Uterus (tissue), 3 donors: ENCODE measurements at regions not wholly inside any gene's neighbourhood (a gene's known extent, or its start where the extent isn't known, plus 50 kb on each side); places are given as distances from the start of the nearest gene placed in this dataset.

ENCODE experiments used
- DNase-seq, 2 donors: peaks; one replicate each; pipeline ENCODE4 v3.0.0-alpha.2; 2019 to 2020
- H3K27ac ChIP-seq, 2 donors: fragments of 200-600 bp; sonication (generic); 1 replicate in 1 of 2; 2 replicates in 1 of 2; pipeline ENCODE4 v1.5.1; 2016 to 2018
- H3K27me3 ChIP-seq, 2 donors: fragments of 200-600 bp; sonication (generic); one replicate each; pipeline ENCODE4 v1.5.1; 2018 to 2019; ENCODE audit warnings: control low read depth in 1 of 2
- H3K36me3 ChIP-seq, 2 donors: fragments of 200-600 bp; sonication (generic); one replicate each; pipeline ENCODE4 v1.5.1; 2019; ENCODE audit warnings: control low read depth in 1 of 2
- H3K4me1 ChIP-seq, 2 donors: fragments of 200-600 bp; sonication (generic); one replicate each; pipeline ENCODE4 v1.5.1; 2018 to 2019; ENCODE audit warnings: control low read depth in 1 of 2
- H3K4me3 ChIP-seq, 2 donors: fragments of 200-600 bp; sonication (generic); 1 replicate in 1 of 2; 2 replicates in 1 of 2; pipeline ENCODE4 v1.5.1; 2018 to 2019; ENCODE audit warnings: mild to moderate bottlenecking in 1 of 2
- H3K9me3 ChIP-seq, 2 donors: fragments of 200-600 bp; sonication (generic); one replicate each; pipeline ENCODE4 v1.5.1; 2019; ENCODE audit warnings: control low read depth in 1 of 2
- POLR2A ChIP-seq, 2 donors: fragments of 450-650 bp; IDR thresholded peaks; one replicate each; pipeline ENCODE4 v1.6.1; 2016; ENCODE audit warnings: antibody characterized with exemption in 2 of 2, mild to moderate bottlenecking in 1 of 2, moderate library complexity in 1 of 2
- intact Hi-C: fragments of 100-400 bp; cut with DNase I; formaldehyde crosslinking; loops from one replicate; pipeline ENCODE4 v1.15.1; 2023; ENCODE audit warnings: low total_unique reads
- TF ChIP-seq, protein P1 (sequence below), 4 experiments: fragments of 200-600 bp in 2 of 4; fragments of 450-650 bp in 2 of 4; sonication (generic) in 2 of 4; IDR thresholded peaks; one replicate each; pipeline ENCODE4 v1.5.1; 2016 to 2019; ENCODE audit warnings: antibody characterized with exemption in 4 of 4, mild to moderate bottlenecking in 2 of 4, moderate library complexity in 1 of 4
- donor health status: DM: yes; HTN: yes; CAD: no.

DNA sequence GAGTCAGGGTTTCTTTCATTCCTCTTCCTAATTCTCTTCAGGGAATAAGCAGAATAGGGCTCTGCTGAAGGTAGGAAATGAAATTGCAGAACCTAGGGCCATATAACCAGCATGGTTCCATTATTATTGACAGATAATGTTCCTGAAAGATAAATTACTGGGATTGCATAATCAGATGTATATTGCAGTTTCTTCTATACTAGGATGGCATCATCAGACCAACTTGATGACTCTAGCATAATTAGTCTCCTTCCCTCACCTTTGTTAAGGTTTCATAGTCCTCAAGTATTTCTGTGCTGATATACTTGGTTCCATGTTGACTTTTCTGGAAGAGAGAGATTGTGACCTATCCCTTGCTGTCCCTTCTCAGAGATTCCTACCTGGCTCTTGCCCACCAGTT, 492.3 kb upstream of the LCORL start:
- H3K27me3 ChIP-seq, result no peaks in the 10 kb centered on the region
- no peak overlapping the region for H3K4me3 ChIP-seq
- H3K4me1 ChIP-seq, result no peaks in the 10 kb centered on the region
- H3K36me3 ChIP-seq, result no peaks in the 10 kb centered on the region
- no peak overlapping the region for H3K27ac ChIP-seq
- DNase-seq, result no peak
- TF ChIP-seq POLR2A (IDR thresholded peaks at IDR 0.05), result no peak
- TF ChIP-seq, protein P1, sequence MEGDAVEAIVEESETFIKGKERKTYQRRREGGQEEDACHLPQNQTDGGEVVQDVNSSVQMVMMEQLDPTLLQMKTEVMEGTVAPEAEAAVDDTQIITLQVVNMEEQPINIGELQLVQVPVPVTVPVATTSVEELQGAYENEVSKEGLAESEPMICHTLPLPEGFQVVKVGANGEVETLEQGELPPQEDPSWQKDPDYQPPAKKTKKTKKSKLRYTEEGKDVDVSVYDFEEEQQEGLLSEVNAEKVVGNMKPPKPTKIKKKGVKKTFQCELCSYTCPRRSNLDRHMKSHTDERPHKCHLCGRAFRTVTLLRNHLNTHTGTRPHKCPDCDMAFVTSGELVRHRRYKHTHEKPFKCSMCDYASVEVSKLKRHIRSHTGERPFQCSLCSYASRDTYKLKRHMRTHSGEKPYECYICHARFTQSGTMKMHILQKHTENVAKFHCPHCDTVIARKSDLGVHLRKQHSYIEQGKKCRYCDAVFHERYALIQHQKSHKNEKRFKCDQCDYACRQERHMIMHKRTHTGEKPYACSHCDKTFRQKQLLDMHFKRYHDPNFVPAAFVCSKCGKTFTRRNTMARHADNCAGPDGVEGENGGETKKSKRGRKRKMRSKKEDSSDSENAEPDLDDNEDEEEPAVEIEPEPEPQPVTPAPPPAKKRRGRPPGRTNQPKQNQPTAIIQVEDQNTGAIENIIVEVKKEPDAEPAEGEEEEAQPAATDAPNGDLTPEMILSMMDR (IDR thresholded peaks at IDR 0.05), result no peak
- no peaks in the 10 kb centered on the region for H3K9me3 ChIP-seq
- intact Hi-C loops, result no loop called here

DNA sequence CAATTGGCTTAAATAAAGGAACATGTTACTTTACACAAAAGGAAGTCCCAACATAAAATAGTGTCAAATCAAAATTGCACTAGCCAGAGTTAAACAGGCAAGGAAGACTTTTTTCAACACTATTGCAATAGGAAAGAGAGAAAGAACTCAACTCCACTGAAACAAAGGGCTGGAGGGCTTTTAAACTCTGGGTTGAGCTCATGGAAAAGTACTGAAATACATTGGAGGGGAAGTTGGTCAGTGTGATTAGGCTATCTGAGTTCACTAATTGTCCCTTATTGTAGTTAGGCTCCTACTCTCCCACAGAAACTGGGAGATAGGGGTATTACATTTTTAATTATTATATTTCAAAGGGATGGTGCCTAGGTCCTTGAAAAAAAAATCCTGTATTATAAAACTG, 491.2 kb upstream of the LCORL start:
- TF ChIP-seq, protein P1 (IDR thresholded peaks at IDR 0.05), result no peak
- TF ChIP-seq POLR2A (IDR thresholded peaks at IDR 0.05), result no peak
- no peaks in the 10 kb centered on the region for H3K4me1 ChIP-seq
- no peak overlapping the region for H3K27ac ChIP-seq
- no peak overlapping the region for H3K4me3 ChIP-seq
- H3K27me3 ChIP-seq, result no peaks in the 10 kb centered on the region
- H3K36me3 ChIP-seq, result no peaks in the 10 kb centered on the region
- no peaks in the 10 kb centered on the region for H3K9me3 ChIP-seq
- DNase-seq, result no peak
- intact Hi-C loops, result no loop called here

DNA sequence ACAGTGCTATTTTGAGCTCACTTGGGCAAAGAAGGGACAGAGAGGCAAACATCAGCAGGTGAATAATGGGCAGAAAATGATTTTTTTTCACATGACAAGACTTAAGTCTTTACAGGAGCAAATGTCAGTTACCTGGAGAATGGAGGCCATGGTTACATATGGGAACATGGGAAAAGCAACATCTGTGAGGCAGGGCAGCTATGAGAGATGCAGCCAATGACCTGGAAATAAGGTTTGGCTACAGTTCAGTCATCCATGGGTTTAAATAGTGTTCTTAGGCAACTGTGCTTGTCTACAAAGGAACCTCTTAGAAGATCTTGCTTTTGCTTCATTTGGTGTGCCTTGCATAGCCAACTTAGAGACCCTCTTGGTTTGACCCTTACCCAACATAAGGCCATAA, 490.2 kb upstream of the LCORL start:
- TF ChIP-seq, protein P1 (IDR thresholded peaks at IDR 0.05), result no peak
- TF ChIP-seq POLR2A (IDR thresholded peaks at IDR 0.05), result no peak
- Histone ChIP-seq H3K4me1 (no peaks in the 10 kb centered on the region), H3K36me3 (no peaks in the 10 kb centered on the region), H3K4me3 (no peak overlapping the region), H3K9me3 (no peaks in the 10 kb centered on the region), H3K27ac (no peak overlapping the region), H3K27me3 (no peaks in the 10 kb centered on the region)
- intact Hi-C loops, result no loop called here
- DNase-seq, result no peak

DNA sequence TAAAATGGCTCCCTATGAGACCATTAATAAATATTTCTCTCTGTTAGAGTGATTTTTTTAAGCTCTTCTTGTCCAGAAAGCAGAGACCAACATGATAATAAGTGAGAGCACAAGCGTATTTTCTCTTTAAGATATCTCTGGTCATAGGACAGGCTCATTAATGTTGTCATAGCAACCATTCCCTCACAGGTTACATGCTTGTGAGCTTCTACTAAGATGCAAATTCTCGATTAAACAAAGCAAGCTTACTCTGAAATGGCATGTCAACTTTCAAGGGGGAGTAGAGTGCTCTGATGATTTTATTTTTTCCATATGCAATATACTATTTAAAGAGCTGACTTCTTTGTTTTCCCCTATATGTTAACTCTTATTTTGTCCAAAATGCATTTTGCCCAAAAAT, 487.2 kb upstream of the LCORL start:
- no peaks in the 10 kb centered on the region for H3K9me3 ChIP-seq
- TF ChIP-seq POLR2A (IDR thresholded peaks at IDR 0.05), result no peak
- no peaks in the 10 kb centered on the region for H3K4me1 ChIP-seq
- no peaks in the 10 kb centered on the region for H3K27me3 ChIP-seq
- DNase-seq, result no peak
- no peak overlapping the region for H3K4me3 ChIP-seq
- H3K27ac ChIP-seq, result no peak overlapping the region
- intact Hi-C loops, result no loop called here
- no peaks in the 10 kb centered on the region for H3K36me3 ChIP-seq

DNA sequence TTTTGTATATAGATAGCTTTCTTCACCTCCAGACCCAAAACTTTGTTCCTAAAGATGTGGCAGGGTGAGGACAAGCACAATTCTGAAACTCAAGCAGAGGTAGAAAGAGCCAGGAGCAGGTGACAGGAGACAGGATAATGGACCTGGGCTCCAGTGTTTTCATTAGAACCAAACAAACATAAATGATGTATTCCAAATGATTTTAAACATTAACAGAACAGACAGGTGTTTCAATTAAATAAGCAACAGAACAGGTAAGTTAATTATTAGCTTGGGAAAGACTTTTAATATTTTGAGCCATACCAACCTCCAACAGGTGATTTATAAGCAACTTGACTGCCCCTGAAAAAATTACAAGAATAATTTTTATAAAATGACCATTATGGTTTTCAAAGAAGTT, 459.4 kb upstream of the LCORL start:
- no peak overlapping the region for H3K27ac ChIP-seq
- DNase-seq, result no peak
- H3K9me3 ChIP-seq, result no peaks in the 10 kb centered on the region
- H3K4me1 ChIP-seq, result no peaks in the 10 kb centered on the region
- no peak for TF ChIP-seq POLR2A (IDR thresholded peaks at IDR 0.05)
- TF ChIP-seq, protein P1 (IDR thresholded peaks at IDR 0.05), result no peak
- no peaks in the 10 kb centered on the region for H3K36me3 ChIP-seq
- H3K4me3 ChIP-seq, result no peak overlapping the region
- H3K27me3 ChIP-seq, result no peaks in the 10 kb centered on the region
- intact Hi-C loops, result no loop called here

DNA sequence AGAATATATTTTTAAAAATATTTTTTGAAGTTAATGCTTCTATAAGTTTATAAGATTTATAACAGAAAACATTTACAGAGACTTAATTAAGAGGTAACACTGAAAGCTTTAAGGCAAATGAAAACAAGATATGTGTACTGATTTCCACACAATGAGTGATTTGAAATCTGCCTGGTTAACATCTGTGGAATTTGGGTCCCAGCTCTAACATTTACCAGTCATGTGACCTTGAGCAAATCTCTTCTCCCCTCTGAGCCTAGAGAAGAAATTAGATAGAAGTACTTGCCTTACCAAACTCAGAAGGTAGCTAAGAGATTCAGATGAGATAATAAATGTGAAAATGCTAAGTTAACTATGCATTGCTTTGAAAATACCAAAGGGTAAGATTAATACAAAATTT, 458.8 kb upstream of the LCORL start:
- H3K27me3 ChIP-seq, result no peaks in the 10 kb centered on the region
- no peak for TF ChIP-seq POLR2A (IDR thresholded peaks at IDR 0.05)
- TF ChIP-seq, protein P1 (IDR thresholded peaks at IDR 0.05), result no peak
- no peak overlapping the region for H3K27ac ChIP-seq
- intact Hi-C loops, result no loop called here
- H3K36me3 ChIP-seq, result no peaks in the 10 kb centered on the region
- no peak overlapping the region for H3K4me3 ChIP-seq
- DNase-seq, result no peak
- H3K9me3 ChIP-seq, result no peaks in the 10 kb centered on the region
- no peaks in the 10 kb centered on the region for H3K4me1 ChIP-seq
